GM12878 (cell line): ENCODE measurements at regions not wholly inside any gene's neighbourhood (a gene's known extent, or its start where the extent isn't known, plus 50 kb on each side); places are given as distances from the start of the nearest gene placed in this dataset.

Experiments
- ATAC-seq: fragments of 200-7000 bp; cut with Tn5 transposase; 3 replicates; pipeline ENCODE4 v1.9.1; 2020; ENCODE audit warnings: mild to moderate bottlenecking, moderate library complexity
- BruUV-seq: library from RNA; stranded (reverse); fragments of 400-500 nt; replicated peaks from 2 replicates; lab custom pipeline; 2021; lab: Mats Ljungman, UMichigan
- CTCF ChIA-PET: fragments of 300-600 bp; sonication (Branson Sonifier 250); formaldehyde crosslinking; extraction: SDS; loops from one replicate; lab custom pipeline; 2021; ENCODE audit warnings: inconsistent platforms; lab: Yijun Ruan, JAX
- POLR2A ChIA-PET: fragments of 350-600 bp; formaldehyde crosslinking; extraction: SDS; loops from one replicate; lab custom pipeline; 2021; ENCODE audit warnings: inconsistent platforms; lab: Charles Lee
- RAD21 ChIA-PET: fragments of 300-600 bp; sonication (Branson Sonifier 250); formaldehyde crosslinking; loops from one replicate; lab custom pipeline; 2023; ENCODE audit warnings: antibody characterized with exemption; ENCODE audit not compliant: unreplicated experiment; lab: Charles Lee
- SMC1A ChIA-PET: fragments of 300-600 bp; sonication (Branson Sonifier 250); formaldehyde crosslinking; loops from one replicate; lab custom pipeline; 2023; ENCODE audit not compliant: unreplicated experiment, uncharacterized antibody; lab: Charles Lee
- DNase-seq: peaks from one replicate; pipeline ENCODE4 v3.0.0-alpha.2; 2011; ENCODE audit warnings: low read depth, low spot score
- FAIRE-seq: peaks from 3 replicates; lab custom pipeline; 2011; peaks lifted over from hg19 to GRCh38; lab: Jason Lieb, UNC
- H2AFZ ChIP-seq: 2 replicates; pipeline ENCODE4 v1.6.0; 2011; ENCODE audit warnings: low read depth, low read length, control low read depth; ENCODE audit not compliant: control insufficient read depth
- H3K27ac ChIP-seq: 2 replicates; pipeline ENCODE4 v1.5.1; 2011; ENCODE audit warnings: control low read depth; ENCODE audit not compliant: control insufficient read depth, insufficient read depth
- H3K27me3 ChIP-seq, 2 experiments: replicated peaks in 1 of 2; 2 replicates each; pipeline versions ENCODE4 v1.6.0 to v1.6.1; 2011; ENCODE audit warnings: low read length in 1 of 2; ENCODE audit not compliant: control insufficient read depth in 2 of 2, insufficient read depth in 2 of 2
- H3K36me3 ChIP-seq, 2 experiments: 2 replicates each; pipeline ENCODE4 v1.5.1; 2011; ENCODE audit warnings: low read length in 1 of 2; ENCODE audit not compliant: control insufficient read depth in 2 of 2, insufficient read depth in 2 of 2
- H3K4me1 ChIP-seq: 2 replicates; pipeline ENCODE4 v1.6.1; 2011; ENCODE audit warnings: mild to moderate bottlenecking, low read length, moderate library complexity, mixed read lengths; ENCODE audit not compliant: control insufficient read depth, insufficient read depth
- H3K4me2 ChIP-seq: 2 replicates; pipeline ENCODE4 v1.6.0; 2011; ENCODE audit warnings: control low read depth; ENCODE audit not compliant: control insufficient read depth, insufficient read depth
- H3K4me3 ChIP-seq: fragments of 200-600 bp; sonication (generic); 2 replicates; pipeline ENCODE4 v1.5.1; 2016
- H3K79me2 ChIP-seq: 2 replicates; pipeline ENCODE4 v1.6.0; 2011; ENCODE audit warnings: low read length; ENCODE audit not compliant: control insufficient read depth, insufficient read depth
- H3K9ac ChIP-seq: 2 replicates; pipeline ENCODE4 v1.8.0; 2011; ENCODE audit warnings: low read length, control low read depth, mixed read lengths; ENCODE audit not compliant: control insufficient read depth, insufficient read depth
- H3K9me3 ChIP-seq: replicated peaks from 3 replicates; pipeline ENCODE4 v1.5.1; 2011; ENCODE audit warnings: mild to moderate bottlenecking, low read length; ENCODE audit not compliant: control insufficient read depth, insufficient read depth
- H4K20me1 ChIP-seq: 2 replicates; pipeline ENCODE4 v1.6.0; 2011; ENCODE audit not compliant: control insufficient read depth, insufficient read depth
- BACH1 ChIP-seq: fragments of 450-650 bp; IDR thresholded peaks from 2 replicates; pipeline ENCODE4 v1.6.1; 2017; ENCODE audit warnings: mild to moderate bottlenecking, borderline replicate concordance
- BHLHE40 ChIP-seq, 2 experiments: fragments of 450-650 bp in 1 of 2; IDR thresholded peaks; 2 replicates each; pipeline ENCODE4 v1.6.1; 2011 to 2017; ENCODE audit warnings: low read depth in 2 of 2, borderline replicate concordance in 1 of 2, improper control_type of control experiment in 1 of 2, low read length in 1 of 2, mild to moderate bottlenecking in 1 of 2
- CUX1 ChIP-seq: IDR thresholded peaks from 2 replicates; pipeline ENCODE4 v1.6.1; 2012; ENCODE audit warnings: improper control_type of control experiment, low read depth, low read length; ENCODE audit not compliant: insufficient replicate concordance
- EGR1 ChIP-seq, 2 experiments: IDR thresholded peaks; 1 replicate in 1 of 2; 2 replicates in 1 of 2; pipeline ENCODE4 v1.6.1; 2011 to 2012; ENCODE audit warnings: low read depth in 2 of 2, low read length in 2 of 2, borderline replicate concordance in 1 of 2, mild to moderate bottlenecking in 1 of 2, moderate library complexity in 1 of 2
- HDAC6 ChIP-seq: fragments of 200-600 bp; sonication (generic); IDR thresholded peaks from one replicate; pipeline ENCODE4 v1.8.0; 2017; ENCODE audit warnings: antibody characterized with exemption; ENCODE audit not compliant: unreplicated experiment
- KDM1A ChIP-seq: fragments of 200-600 bp; sonication (generic); IDR thresholded peaks from 2 replicates; pipeline ENCODE4 v1.6.1; 2016; ENCODE audit warnings: borderline replicate concordance
- KLF5 ChIP-seq: fragments of 450-650 bp; IDR thresholded peaks from 2 replicates; pipeline ENCODE4 v1.6.1; 2014; ENCODE audit warnings: mild to moderate bottlenecking; ENCODE audit not compliant: partially characterized antibody
- MYC ChIP-seq: IDR thresholded peaks from 2 replicates; pipeline ENCODE4 v1.6.1; 2011; ENCODE audit warnings: mild to moderate bottlenecking, low read length, moderate library complexity, inconsistent platforms; ENCODE audit not compliant: insufficient read depth, insufficient replicate concordance, insufficient read length, severe bottlenecking
- PAX5 ChIP-seq: IDR thresholded peaks from 2 replicates; pipeline ENCODE4 v1.6.1; 2011; ENCODE audit warnings: low read depth, low read length, borderline replicate concordance
- POU2F2 ChIP-seq: IDR thresholded peaks from 3 replicates; pipeline ENCODE4 v1.6.1; 2011; ENCODE audit warnings: low read depth, mild to moderate bottlenecking, low read length, borderline replicate concordance
- RB1 ChIP-seq: fragments of 450-650 bp; formaldehyde crosslinking; IDR thresholded peaks from 2 replicates; pipeline ENCODE4 v1.6.1; 2017; ENCODE audit warnings: mild to moderate bottlenecking, borderline replicate concordance
- SKIL ChIP-seq: fragments of 450-650 bp; IDR thresholded peaks from 2 replicates; pipeline ENCODE4 v1.6.1; 2017; ENCODE audit warnings: mild to moderate bottlenecking, low read depth, inconsistent platforms; ENCODE audit not compliant: poor library complexity, severe bottlenecking
- STAT1 ChIP-seq: fragments of 450-650 bp; conservative IDR thresholded peaks from 2 replicates; pipeline ENCODE4 v1.6.1; 2014; ENCODE audit warnings: antibody characterized with exemption, mild to moderate bottlenecking
- ZNF622 ChIP-seq: fragments of 450-650 bp; IDR thresholded peaks from 2 replicates; pipeline ENCODE4 v1.6.1; 2017; ENCODE audit warnings: mild to moderate bottlenecking, inconsistent platforms
- WGBS: methylation state at CpG from one replicate; pipeline ENCODE4 v1.1.6; 2016; ENCODE audit warnings: low lambda C conversion rate; ENCODE audit not compliant: insufficient replicate concordance, insufficient coverage; ENCODE audit errors: missing lambda C conversion rate; 5-methylcytosine and 5-hydroxymethylcytosine counted together
- in situ Hi-C: fragments of 300-500 bp; cut with MboI; formaldehyde crosslinking; loops from 9 replicates; pipeline ENCODE4 v1.14.3; 2018; ENCODE audit warnings: mixed read lengths
- intact Hi-C: fragments of 100-400 bp; cut with micrococcal nuclease; formaldehyde crosslinking; loops from one replicate; pipeline ENCODE4 v1.14.2; 2022; ENCODE audit not compliant: unreplicated experiment

- intact Hi-C loops (no loop called here), in situ Hi-C loops (no loop called here)
- Histone ChIP-seq H3K79me2 (no peaks in the 10 kb centered on the region), H3K36me3 (no peaks in the 10 kb centered on the region), H3K9ac (no peak overlapping the region), H3K27ac (no peak overlapping the region), H3K4me3 (no peak overlapping the region)
- WGBS: 79% methylated on average over 8 of the region's 8 CpGs
- POLR2A ChIA-PET: no interaction called here
- FAIRE-seq (no peak), ATAC-seq (no peak)
- CTCF ChIA-PET: no interaction called here
- no TSS peak for BruUV-seq
- TF ChIP-seq ZNF622: no peak
- TF ChIP-seq PAX5: no peak
- TF ChIP-seq BACH1: no peak
- TF ChIP-seq KLF5: no peak
- TF ChIP-seq POU2F2: no peak
- no peak for TF ChIP-seq BHLHE40 (IDR thresholded peaks at IDR 0.05; ENCODE audit: borderline replicate concordance in 1 of 2, low read depth in 2 of 2, low read length in 1 of 2)
- no peak for TF ChIP-seq EGR1 (IDR thresholded peaks at IDR 0.05; ENCODE audit: borderline replicate concordance in 1 of 2, low read depth in 2 of 2, low read length in 2 of 2)
- TF ChIP-seq CUX1: no peak
- TF ChIP-seq SKIL: no peak
- no peak for TF ChIP-seq RB1
- TF ChIP-seq HDAC6: no peak
- no peak for TF ChIP-seq MYC
- TF ChIP-seq STAT1: no peak
- TF ChIP-seq KDM1A: no peak
- TF ChIP-seq, all 136 proteins: peak for 0
- H3K4me2 ChIP-seq: no peak overlapping the region
- SMC1A ChIA-PET: no interaction called here
- H3K27me3 ChIP-seq: peaks cover 0 to 3% of the 10 kb centered on the region in 2 experiments; a peak in 2 of 4 replicates
- no peaks in the 10 kb centered on the region for H3K4me1 ChIP-seq
- no peaks in the 10 kb centered on the region for H4K20me1 ChIP-seq
- H2AFZ ChIP-seq: no peak overlapping the region
- RAD21 ChIA-PET: no interaction called here
- no peaks in the 10 kb centered on the region for H3K9me3 ChIP-seq
- no peak for DNase-seq
Measured at GRCh38 chr13:26471807-26472206, 85.7 kb upstream of the WASF3 start.
